Activated naive CD4-positive, alpha-beta T cell treated with anti-CD3 and anti-CD28 coated beads, Interleukin-2, amount 50 U/mL, for 16 hours (primary cell): ENCODE measurements at regions not wholly inside any gene's neighbourhood (a gene's known extent, or its start where the extent isn't known, plus 50 kb on each side); places are given as distances from the start of the nearest gene placed in this dataset.

Source experiments
- DNase-seq: peaks from one replicate; pipeline ENCODE4 v3.0.0-alpha.2; 2020

DNA sequence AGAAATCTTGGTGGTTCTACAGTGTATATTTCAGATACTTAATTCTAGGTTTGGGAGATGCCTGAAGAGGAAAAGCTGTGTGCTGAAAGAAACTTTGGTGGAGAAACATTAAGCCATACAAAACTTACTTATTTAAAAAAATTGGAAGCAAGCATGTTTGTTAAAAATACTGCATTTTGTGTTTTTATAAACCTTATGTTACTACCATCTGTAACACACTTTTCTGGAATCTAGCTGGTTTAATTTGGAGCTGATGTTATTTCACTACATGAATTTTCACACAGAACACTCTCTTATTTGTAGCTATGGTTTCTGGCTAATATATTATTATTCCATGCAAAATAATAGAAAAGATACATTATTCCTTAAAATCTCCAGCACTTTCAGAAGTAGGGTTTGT, 710.7 kb downstream of the ADGRL2 start:
- DNase-seq, result no peak

DNA sequence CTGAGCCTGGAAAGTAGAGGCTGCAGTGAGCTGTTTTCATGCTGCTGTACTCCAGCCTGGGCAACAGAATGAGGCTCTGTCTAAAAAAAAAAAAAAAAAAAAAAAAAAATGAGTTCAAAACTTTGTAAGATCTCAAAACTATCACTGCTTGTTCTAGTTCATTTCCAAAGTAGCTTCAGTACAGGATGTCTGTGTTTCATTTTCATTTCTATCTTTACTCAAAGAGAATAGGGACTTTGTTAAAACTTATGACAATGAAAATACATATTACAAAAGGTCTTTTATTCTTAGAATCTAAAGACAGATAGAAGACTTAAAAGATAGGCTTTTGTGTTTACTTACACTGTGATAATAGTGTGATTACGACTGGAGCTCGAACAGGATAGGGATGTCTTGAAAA, 709.7 kb downstream of the ADGRL2 start:
- DNase-seq, result no peak

DNA sequence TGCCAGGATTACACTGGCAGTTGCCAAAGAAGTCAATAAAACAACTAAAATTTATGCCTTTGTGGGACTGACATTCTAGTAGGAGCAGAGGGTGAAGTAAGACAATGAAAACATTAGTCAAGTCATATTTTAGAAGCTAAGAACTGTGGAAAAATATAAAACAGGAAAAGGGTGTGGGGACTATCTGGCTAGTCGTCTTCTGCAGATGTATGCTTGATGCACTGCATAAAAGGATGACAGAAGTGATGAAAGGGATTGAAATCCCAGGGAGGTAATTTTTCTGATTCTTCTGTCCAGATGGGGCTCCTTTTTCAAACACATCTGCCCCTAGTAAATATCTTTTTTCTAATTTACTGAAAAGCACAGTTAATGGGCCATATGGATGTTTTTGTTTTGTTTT, 706.3 kb downstream of the ADGRL2 start:
- no peak for DNase-seq

DNA sequence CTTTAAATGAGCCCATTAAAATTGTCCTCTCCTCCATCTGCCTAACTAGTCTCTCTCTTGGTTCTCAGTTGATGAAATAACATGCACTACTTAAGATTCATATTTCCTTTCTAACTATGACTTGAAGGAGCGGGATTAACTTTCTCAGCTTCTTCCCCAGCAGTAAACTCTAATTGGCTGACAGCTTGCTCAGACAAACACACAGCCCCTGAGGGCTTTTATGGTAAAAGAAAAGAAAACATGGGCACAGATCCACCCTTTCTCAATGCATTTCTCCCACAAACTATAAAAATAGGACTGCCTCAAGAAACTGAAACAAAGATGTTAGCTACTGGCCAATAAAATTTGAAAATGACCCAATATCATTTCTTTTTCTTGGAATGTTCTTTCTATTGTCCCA, 703.1 kb downstream of the ADGRL2 start:
- DNase-seq, result no peak

DNA sequence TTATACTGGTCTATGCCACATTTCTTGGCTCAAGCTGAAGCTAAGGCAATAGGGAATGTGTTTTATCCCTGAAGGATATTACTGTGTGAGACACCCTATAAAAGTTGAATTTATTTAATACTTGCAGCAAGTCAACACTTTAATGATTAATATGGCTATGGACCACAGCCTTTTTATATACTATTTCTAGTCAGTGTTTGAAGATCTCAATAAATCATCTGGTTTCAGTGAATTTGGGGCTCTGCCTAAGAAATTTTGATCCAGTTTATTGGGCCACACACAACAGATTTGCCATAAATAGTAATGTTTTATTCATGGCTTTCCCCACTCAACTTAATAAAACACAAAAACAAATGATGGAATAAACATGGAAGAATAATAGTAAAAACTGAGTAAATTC, 698.3 kb downstream of the ADGRL2 start:
- no peak for DNase-seq

DNA sequence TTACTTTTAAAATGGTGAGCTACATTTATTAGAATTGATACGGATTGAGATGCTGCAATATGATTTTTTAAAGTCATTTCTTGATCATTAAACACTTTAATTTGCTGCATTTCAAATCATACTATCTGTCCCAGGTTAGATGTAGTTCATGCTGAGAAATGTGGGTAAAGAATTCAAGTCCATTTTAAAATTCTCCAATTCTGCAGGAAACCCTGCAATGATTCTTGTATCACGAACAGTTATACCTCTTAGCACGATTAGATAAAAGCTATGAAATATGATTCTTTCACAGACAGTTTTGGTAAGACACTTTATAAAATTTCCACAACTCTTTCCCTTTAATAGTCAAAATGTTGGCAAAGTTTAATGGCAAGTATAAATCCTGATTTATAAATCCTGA, 693.4 kb downstream of the ADGRL2 start:
- DNase-seq, result no peak

DNA sequence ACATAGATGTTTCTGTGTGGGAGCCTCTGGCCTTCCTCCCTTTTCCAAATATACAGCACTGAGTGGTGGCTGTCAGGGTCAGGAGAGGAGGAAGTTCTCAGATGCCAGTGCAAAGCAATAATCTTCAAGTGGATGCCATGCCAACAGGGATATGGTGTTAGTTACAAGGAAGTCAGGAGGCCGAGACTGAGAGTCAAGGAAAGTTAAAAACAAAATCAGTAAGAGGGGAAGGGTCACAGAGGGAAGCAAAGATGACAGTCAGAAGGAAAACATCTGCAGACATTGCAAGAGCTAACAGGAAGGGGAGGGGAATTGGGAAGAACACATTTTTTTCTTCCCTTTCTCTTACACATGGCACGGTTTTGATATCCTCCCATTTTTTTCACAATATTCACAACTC, 691.4 kb downstream of the ADGRL2 start:
- DNase-seq, result no peak

DNA sequence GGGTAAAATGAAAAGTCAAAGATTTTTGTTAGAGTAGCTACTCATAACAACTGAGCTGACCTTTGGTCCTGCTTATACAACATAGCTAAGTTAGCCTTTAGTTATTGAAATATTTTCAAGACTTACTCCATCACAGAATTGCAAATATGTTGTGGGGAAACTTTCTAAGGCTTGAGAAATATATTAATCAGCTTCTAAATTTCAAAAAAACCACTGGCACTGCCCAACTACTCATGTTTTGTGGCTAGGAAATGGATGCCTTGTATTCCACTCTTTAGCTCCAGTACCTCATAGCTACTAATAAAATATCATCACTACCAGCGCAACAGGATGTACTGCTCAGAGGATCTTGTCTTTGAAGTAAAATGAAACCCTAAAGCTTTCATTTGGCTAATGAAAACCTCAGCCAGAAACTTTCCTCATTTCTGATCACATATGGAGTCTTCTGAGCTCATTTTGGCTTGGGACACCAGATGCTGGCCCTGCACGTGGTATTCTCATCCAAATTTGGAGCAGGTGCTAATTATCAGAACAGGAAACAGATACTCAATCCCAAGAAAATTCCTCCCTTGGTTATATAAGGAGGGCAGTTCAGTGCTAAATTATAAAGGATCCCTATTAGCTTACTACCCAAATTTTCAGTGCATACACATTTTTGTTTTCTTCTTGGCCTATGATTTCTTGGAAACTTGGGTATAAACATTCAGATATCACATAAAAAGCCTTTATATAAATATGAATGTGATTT, 690.7 kb downstream of the ADGRL2 start:
- no peak for DNase-seq

DNA sequence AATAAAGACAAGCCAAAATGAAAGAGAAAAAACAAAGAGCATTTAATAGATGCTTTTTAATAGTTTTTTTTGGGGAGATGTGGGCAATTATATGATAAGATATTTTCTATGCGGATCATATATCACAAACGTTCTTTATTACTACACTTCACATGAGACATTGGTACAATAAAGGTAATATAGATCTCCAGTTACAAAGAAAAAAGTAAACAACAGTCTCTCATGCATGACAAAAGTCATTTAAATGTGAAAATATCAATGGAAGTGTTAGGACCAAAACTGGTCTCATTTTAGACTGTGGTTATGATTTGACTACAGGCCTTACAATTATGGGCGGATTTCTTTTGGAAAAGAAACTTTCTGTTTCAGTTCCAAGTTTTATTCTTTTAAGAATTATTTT, 687.0 kb downstream of the ADGRL2 start:
- DNase-seq, result no peak

DNA sequence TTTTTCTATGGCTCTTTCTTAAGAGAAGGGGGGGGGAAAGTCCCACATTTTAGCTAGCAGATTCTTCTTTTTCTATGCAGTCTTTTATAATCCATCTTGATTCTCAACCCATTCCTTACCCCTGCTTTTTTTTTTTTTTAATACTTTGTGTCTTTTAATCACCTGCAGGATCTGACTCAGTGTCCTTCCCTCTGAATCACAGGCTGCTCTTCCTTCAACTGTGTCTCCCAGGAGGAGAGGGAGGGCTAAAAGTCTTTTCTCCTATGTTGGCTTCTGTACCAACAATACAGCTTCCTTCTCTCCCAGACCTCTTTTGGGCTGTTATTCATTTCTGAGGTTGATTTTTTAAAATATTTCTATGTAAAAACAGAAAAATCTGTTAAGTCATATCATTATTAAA, 686.2 kb downstream of the ADGRL2 start:
- no peak for DNase-seq

DNA sequence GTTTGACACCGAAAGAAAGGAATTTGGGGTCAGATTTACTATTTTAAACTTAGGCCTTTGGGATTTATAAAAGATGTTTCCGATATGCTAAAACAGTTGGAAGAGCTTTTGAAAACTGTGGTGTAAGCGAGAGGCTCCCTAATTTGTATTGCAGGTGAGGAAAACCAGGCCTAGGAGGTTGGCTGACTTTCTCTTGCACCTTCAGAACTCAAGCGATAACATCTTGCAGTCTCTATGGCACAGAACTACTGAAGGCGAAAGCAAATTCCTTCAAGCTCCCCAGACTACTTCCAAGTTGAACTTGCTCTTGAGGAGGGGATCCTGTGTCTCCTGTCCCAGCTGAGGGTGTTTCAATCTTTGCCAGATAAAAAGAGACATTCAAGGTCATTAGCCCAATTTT, 685.7 kb downstream of the ADGRL2 start:
- no peak for DNase-seq

DNA sequence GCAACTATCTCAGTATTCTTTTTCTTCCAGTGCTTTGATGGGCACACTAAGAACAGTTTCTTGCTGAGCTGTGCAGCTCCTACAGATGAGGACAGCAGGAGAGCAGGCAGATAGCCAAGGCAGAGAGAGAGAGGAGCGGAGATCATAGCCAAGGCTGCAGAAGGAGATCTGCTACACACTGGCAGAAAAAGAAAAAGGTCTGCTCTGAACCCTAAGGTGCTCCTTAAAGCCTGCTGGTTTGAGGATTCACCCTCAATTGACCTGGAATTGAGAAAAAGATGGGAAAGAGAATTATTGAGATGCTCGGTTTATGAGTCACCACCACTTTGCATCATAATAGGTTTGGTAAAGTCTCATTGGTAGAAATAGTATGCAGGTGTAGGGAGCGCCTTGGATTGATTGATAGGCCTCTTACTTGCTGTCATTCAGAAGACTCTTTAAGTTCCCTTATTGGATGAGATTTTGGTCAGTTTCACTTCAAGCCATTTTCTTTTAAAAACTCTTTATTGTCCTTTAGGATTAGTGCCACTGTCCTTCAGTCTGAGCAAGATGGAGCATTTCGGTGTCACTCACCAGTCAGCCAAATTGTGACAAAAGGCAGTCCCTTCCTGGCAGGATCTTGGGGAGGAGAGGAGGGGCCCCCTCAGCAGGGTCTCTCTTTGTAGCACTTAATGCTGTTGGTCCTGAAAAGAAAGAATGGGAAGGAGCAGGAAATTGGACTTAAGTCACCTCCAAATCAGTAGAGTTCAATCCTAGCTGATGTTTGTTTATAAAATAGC, 685.0 kb downstream of the ADGRL2 start:
- DNase-seq, result no peak

DNA sequence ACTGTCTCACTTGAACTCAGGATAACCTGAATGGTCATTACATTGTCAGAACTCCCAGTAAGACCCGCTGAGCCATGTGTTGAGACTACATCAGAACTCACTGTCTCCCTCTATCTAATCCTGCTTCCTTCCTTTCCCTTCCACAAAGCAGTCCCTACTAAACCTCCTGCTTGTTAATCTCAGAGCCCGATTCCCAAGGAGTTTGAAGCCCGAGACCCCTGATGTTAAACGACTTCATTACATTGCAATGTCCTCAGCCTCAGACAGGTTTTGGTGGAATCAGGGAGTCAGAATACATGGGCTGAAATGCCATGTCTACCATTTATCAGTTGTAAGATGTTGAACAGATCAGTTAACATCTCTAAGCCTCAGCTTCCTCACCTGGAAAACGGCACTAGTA, 682.4 kb downstream of the ADGRL2 start:
- DNase-seq, result no peak

DNA sequence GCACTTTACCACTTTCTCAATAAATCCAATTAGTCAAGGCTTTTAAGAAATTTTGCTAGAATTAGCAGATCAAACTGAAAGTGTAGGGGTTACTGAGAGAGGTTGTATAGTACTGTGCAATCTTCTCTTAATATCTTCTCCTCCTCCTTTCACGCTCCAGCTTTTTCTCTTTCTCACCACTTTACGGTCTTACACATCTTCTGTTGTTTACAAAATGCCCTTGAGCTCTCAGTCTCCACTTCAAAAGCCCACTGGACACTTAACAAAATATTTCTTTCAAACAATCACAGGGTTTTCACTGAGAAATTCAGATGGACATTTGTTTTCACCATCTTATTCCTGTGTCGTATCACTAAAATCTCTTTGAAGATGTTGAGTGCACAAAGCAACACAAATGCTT, 678.2 kb downstream of the ADGRL2 start:
- no peak for DNase-seq

DNA sequence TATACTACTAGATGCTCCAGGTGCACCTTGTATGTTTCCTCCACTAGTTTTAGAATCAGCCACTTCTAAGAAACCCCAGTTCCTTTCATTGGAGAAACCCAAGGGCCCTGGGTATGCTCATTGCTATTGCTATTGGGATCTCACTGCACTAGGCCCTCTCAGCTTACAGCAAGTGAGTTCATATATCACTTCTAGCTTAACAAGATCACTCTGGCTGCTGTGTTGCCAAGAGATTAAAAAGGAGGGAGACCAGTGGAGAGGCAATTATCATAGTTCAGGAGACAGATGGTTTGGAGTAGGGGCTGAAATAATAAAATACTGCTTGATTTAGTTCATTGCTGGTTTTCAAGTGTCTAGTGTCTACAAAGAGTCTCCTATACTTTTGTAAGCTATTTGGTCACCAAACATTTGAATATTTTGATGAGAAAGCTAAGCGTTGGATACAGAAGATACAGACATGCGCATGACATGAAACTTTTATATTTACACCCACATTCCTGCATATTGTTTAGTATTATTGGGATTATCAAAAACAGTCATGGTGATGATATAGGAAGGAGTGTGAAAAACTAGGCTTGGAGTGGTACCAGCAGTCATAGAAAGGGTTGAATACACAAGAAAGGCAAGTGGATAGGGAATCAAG, 671.9 kb downstream of the ADGRL2 start:
- DNase-seq, result no peak

DNA sequence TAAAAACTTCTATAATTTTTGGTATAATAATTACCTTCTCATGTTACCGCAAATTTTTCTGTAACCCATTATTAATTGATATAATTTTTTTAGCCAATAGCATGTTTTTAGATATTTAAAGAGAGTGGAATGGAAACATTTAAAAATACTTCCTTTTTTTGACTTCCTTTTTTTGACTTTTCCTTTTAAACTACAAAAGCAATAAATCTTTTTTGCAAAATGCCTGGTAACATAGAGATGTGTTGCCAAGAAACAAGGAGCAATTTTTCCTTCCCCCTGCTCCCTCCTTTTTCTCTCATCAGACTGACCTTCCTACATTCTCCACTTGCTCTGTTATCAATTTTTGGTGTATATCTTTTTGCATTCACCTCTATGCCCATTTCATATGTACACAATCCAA, 666.2 kb downstream of the ADGRL2 start:
- DNase-seq, result no peak

DNA sequence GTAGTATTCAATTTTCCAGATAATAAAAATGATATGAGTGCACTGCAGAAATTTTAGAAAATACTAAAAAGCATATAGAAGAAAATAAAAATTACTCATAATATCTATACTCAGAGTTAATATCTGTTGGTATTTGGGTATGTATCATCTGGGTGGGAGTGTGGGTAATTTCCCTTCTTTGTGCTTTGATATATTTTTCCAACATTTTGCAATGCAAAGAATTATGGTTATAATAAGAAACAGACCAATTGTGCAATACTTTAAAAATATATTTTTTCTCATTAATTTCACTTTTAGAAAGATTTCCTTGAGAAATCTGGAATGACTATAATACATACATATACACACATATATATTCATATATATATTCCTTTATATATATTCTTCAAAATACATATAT, 665.7 kb downstream of the ADGRL2 start:
- no peak for DNase-seq

DNA sequence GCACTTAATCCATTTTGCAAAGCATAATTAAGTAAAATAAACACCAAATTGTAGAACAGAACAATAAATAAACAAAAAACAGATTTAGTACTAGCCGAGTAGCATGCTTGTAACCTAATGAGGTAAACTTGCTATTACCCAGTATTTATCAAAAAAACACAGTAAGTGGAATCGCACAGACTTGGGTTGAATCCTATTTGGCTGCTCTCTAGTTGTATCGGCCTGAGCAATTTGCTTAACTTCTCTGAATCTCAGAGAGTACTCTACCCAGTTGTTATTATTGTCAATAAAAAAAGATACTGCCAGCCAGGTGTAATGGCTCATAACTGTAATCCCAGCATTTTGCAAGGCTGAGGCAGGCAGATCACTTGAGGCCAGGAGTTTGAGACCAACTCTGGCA, 664.3 kb downstream of the ADGRL2 start:
- DNase-seq, result no peak

DNA sequence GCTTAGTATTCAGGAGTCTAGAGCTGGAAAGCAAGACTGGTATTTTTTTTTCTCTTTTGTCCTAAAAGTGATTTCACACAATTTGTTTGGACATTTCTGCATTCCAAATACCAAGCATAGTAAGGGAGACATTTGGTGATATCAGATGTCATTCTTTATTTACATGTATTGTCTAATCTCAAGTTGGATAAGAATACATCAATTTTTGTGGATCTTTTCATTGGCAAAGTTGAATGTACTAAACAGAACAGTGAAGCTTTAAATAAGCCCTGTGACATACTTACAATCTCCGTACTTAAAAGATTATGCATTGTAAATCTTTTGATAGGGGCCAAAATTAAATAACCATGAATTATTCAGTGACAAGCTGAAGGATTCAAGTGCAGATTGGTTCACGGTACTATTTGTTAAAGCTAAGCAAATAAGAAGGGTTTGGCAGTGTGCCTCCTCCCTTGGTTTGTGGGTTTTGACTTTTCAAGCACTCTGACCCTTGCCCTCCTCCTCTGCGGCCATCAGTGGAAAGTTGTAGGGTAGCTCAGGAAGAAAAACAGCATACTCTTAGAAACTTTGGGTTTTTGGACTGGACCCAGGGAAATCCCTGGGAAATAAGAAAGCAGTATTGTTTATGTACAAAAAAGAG, 663.7 kb downstream of the ADGRL2 start:
- no peak for DNase-seq

DNA sequence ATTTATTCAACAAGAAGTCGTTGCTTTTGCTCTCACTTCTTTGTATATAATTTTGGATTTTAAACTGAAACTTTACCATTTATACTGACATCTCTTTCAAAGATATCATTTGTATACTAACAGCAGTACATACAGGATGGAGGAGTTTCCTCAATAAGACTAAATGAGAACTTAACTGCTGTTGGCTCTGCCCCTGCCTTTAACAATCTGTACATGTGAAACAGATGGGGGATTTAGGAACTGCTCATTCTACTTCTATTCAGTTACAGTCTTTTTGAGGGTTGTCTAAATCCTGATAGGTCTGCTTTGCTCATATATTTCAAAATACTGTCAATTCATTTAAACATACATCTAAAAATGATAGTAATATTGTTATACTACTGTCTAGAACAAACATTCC, 663.2 kb downstream of the ADGRL2 start:
- no peak for DNase-seq

DNA sequence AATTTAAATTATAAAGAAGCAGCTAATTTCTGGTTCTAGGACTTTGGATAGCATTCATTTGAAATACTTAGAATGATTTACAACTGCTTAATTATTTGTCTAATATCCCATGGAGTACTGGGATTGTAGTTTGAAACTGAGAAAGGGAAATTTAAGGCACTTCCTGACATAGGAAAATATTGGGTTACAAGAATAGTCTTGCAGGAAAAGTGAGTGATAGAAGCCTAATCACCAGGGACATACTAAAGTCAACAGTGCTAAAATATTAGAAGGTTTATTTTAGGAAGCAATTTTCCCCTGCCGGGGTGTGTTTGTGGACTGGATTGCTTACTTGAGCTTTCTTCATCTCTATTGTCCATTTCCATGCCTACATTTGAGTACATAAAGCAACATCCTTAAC, 661.6 kb downstream of the ADGRL2 start:
- DNase-seq, result no peak

DNA sequence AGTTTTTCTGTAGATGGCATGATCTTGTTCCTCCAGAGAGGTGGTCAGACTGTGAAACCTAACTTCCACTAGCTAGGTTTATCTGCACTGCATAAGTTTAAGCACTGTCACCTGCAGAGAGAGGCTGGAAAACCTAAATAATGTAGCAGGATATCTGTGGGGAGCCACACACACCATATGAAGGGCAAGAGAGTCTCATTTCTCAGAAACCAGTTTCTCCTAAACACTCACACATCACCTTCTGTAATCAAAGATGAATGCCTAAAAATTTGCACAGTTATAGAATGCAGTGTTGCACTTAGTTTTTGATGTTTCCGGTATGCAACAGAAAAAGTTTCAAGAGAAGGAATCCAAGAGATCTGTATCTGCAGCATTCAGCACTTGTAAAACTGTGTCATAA, 654.6 kb downstream of the ADGRL2 start:
- no peak for DNase-seq

DNA sequence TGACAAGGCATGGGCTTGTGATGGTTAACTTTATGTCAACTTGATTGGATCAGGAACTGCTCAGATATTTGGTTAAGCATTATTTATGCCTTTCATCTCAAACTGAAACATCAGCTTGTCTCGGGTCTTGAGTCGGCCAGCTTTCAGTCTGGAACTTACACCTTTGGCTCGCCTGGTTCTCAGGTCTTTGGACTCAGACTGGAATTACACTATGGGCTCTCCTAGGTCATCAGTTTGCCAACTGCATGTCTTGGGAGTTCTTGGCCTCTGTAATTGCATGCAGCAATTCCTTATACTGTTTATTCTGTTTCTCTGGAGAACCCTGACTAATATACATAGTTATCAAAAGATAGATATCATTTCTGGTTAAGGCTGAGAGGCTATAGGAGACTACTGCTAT, 653.7 kb downstream of the ADGRL2 start:
- DNase-seq, result no peak
